GM12874 (cell line): ENCODE measurements at regions not wholly inside any gene's neighbourhood (a gene's known extent, or its start where the extent isn't known, plus 50 kb on each side); places are given as distances from the start of the nearest gene placed in this dataset.

Source experiments
- TF ChIP-seq, protein P1 (sequence below): IDR thresholded peaks from 2 replicates; pipeline ENCODE4 v1.5.1; 2011; ENCODE audit warnings: low read depth, mild to moderate bottlenecking, control low read depth, low read length, moderate library complexity; ENCODE audit not compliant: insufficient read depth

DNA sequence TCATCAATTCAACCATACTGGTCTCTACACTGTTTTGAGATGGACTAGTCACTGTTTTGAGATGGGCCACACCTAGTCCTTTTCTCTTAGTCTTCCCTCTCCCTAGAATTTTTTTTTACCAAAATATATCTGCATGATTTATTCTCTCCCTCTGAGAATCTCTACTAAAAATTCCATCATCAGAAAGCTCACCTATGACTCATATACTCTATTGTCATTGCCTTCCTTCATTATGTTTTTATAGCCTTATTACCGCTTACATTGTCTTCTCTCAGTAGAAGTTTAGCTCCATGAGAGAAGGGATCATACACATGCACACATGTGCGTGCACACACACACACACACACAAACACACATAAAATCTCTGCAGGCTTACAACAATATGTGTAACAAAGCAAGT is 303.6 kb downstream of the PCDH10 start:
- TF ChIP-seq, protein P1, sequence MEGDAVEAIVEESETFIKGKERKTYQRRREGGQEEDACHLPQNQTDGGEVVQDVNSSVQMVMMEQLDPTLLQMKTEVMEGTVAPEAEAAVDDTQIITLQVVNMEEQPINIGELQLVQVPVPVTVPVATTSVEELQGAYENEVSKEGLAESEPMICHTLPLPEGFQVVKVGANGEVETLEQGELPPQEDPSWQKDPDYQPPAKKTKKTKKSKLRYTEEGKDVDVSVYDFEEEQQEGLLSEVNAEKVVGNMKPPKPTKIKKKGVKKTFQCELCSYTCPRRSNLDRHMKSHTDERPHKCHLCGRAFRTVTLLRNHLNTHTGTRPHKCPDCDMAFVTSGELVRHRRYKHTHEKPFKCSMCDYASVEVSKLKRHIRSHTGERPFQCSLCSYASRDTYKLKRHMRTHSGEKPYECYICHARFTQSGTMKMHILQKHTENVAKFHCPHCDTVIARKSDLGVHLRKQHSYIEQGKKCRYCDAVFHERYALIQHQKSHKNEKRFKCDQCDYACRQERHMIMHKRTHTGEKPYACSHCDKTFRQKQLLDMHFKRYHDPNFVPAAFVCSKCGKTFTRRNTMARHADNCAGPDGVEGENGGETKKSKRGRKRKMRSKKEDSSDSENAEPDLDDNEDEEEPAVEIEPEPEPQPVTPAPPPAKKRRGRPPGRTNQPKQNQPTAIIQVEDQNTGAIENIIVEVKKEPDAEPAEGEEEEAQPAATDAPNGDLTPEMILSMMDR = no peak

DNA sequence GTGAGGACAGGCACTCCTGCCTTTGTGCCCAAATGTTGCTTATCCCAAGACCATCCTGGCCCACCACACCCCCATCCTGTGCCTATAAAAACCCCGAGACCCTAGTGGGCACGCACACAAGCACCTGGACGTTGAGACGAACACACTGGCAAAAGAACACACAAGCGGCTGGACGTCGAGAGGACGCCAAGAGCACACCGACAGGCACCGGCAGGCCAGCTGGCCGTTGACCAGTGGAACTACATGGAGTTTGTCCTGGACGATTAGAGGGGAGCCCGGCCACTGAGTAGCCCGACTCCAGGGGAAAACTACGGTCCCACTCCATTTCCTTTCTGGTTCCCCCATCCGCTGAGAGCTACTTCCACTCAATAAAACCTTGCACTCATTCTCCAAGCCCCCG is 301.7 kb downstream of the PCDH10 start:
- TF ChIP-seq, protein P1 = no peak

DNA sequence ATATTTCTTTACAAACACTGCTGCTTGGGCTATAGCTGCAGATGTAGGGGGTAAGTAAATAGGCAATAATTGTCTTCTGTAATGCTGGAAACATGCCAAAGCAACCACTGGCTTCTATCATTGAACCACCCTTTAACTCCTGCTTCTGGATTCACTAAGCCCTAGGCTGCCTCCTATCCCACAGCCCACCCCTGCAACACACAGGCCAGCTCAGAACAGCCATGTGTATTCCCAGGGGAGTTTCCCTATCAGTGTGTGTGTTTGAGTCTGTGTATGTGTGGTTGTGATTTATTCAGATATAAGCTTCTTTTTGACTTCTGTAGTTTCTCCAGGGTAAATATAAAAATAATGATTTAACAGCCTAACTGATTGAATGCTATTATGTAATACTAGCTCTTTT is 291.3 kb downstream of the PCDH10 start:
- TF ChIP-seq, protein P1 = no peak

DNA sequence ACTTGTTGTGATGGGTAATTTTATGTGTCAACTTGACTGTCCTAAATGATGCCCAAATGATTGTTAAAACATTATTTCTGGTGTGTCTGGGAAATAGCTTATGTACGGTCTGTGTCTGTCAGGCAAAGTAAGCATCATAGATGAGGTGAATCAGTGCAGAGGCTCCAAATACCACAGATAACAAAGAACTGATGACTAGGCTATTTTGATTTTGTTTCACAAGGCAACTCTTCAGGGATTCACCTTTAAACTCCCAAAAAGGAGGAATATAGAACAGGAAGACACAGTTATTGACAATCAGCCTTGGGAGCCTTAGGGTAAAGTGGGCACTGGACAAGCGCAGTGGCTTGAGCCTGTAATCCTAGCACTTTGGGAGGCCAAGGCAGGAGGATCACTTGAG is 290.7 kb downstream of the PCDH10 start:
- TF ChIP-seq, protein P1 = no peak

DNA sequence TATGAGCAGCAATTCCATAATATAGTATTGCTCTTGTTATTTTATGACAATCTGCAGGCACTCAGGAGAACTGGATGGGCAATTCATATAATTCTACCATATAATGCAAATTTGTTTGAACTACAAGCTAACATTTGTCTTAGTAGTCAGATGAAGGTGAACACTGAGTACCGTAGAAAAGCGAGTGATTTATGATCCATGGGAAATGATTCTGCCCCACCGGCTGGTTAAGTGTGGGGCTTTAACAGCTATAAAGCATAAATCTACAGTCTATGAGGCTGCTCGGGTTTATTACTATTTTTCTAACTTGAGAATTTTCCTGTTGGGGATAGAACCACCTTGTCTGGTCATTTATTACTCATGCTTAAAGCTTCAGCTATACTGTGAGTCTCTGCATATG is 275.5 kb downstream of the PCDH10 start:
- TF ChIP-seq, protein P1 = no peak

DNA sequence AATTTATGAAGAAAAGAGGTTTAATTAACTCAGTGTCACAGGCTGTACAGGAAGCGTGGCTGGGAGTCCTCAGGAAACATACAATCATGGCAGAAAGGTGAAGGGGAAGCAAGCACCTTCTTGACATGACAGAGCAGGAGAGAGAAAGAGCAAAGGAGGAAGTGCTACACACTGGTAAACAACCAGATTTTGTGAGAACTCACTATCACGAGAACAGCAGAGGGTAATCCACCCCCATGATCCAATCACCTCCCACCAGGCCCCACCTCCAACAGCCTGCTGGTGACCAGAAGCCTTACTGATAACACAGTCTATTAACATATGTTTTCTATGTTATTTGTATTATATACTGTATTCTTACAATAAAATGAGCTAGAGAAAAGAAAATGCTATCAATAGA is 254.8 kb downstream of the PCDH10 start:
- TF ChIP-seq, protein P1 = no peak

DNA sequence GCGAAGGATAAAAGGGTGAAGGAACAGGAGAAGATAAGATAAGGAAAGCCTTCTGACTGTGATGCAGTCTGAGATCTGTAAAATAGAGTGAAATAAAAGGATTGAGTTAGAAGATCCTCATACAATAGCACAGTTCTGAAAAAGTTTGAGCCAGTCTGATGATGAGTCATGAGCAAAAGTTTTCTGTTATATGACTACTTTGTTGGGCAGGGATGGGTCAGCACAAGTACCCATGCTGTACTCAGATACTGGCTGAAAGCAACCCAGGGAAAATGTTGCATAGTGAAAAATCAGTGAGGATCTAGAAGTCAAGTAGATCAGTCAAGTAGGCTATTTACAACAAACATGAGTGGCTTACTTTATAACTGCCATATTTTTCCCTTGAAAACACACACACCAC is 253.5 kb downstream of the PCDH10 start:
- TF ChIP-seq, protein P1 = no peak

DNA sequence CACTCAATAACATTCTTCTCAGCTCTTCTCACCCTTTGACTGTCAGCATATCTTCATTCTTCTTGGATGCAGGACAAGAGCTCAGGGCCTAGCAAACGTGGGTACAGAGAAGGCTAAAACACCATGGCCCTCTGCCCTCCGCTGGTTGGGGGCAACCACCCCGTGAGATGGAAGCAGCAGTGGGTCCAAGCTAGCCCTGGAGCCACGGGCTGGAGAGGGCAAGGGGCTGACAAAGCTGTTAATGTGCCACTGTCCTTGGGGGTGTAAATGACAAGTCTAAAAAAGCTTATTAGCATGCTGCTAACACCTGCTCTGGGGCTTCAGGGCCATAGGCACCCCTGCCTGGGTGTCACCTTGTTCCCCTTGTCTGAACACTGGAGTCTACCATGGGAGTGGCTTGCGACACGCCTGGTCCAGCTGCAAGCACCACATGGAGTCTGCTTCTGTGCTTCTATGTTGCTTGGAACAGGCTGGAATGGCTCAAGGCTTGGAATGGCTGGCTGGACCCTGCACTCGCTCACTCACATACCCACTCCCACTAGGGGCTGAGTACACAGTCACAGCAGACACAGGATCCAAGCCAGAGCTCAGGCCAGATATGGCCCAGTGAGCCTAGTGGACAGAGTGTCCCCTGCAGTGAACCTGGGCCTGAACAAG is 246.0 kb downstream of the PCDH10 start:
- TF ChIP-seq, protein P1 = no peak
